Mesendoderm (in vitro differentiated cells): ENCODE measurements at regions not wholly inside any gene's neighbourhood (a gene's known extent, or its start where the extent isn't known, plus 50 kb on each side); places are given as distances from the start of the nearest gene placed in this dataset.

Source experiments
- DNase-seq: peaks from one replicate; pipeline ENCODE4 v3.0.0; 2013
- H2AK5ac ChIP-seq: 2 replicates; pipeline ENCODE4 v1.6.1; 2013; ENCODE audit warnings: low read length, inconsistent platforms
- H2BK120ac ChIP-seq: 2 replicates; pipeline ENCODE4 v1.6.1; 2013; ENCODE audit warnings: low read depth, mild to moderate bottlenecking, low read length, moderate library complexity, mixed read lengths
- H2BK15ac ChIP-seq: replicated peaks from 2 replicates; pipeline ENCODE4 v1.6.1; 2013; ENCODE audit warnings: low read depth, mild to moderate bottlenecking, moderate library complexity
- H2BK5ac ChIP-seq: 2 replicates; pipeline ENCODE4 v1.6.1; 2013; ENCODE audit warnings: low read length, inconsistent platforms
- H3K18ac ChIP-seq: 2 replicates; pipeline ENCODE4 v1.6.1; 2013; ENCODE audit warnings: mild to moderate bottlenecking, low read length, mixed read lengths
- H3K23ac ChIP-seq: one replicate; pipeline ENCODE4 v1.6.1; 2013; ENCODE audit warnings: low read length
- H3K27ac ChIP-seq: 2 replicates; pipeline ENCODE4 v1.5.1; 2013; ENCODE audit warnings: low read depth, mild to moderate bottlenecking, inconsistent platforms, low read length, moderate library complexity
- H3K27me3 ChIP-seq: 2 replicates; pipeline ENCODE4 v1.6.1; 2013; ENCODE audit warnings: low read length, control low read depth, mild to moderate bottlenecking, inconsistent platforms; ENCODE audit not compliant: insufficient read depth, poor library complexity
- H3K36me3 ChIP-seq: 2 replicates; pipeline ENCODE4 v1.6.1; 2013; ENCODE audit warnings: low read length, inconsistent platforms; ENCODE audit not compliant: control insufficient read depth, insufficient read depth
- H3K4ac ChIP-seq: one replicate; pipeline ENCODE4 v1.6.1; 2013; ENCODE audit warnings: low read depth, mild to moderate bottlenecking, low read length, moderate library complexity
- H3K4me1 ChIP-seq: 2 replicates; pipeline ENCODE4 v1.6.1; 2013; ENCODE audit warnings: low read depth, low read length, inconsistent platforms; ENCODE audit not compliant: control insufficient read depth
- H3K4me2 ChIP-seq: 2 replicates; pipeline ENCODE4 v1.6.1; 2013; ENCODE audit warnings: low read length
- H3K4me3 ChIP-seq: 2 replicates; pipeline ENCODE4 v1.5.1; 2013; ENCODE audit warnings: mild to moderate bottlenecking, low read length
- H3K56ac ChIP-seq: one replicate; pipeline ENCODE4 v1.6.1; 2013; ENCODE audit warnings: low read length
- H3K79me1 ChIP-seq: 2 replicates; pipeline ENCODE4 v1.6.1; 2013; ENCODE audit warnings: low read length, inconsistent platforms
- H3K79me2 ChIP-seq: 2 replicates; pipeline ENCODE4 v1.6.1; 2013; ENCODE audit warnings: mild to moderate bottlenecking, low read length; ENCODE audit not compliant: control insufficient read depth, insufficient read depth
- H3K9ac ChIP-seq: 2 replicates; pipeline ENCODE4 v1.6.1; 2013; ENCODE audit warnings: low read length, inconsistent platforms
- H4K5ac ChIP-seq: one replicate; pipeline ENCODE4 v1.6.1; 2013; ENCODE audit warnings: low read length
- H4K8ac ChIP-seq: one replicate; pipeline ENCODE4 v1.6.1; 2013; ENCODE audit warnings: low read depth, mild to moderate bottlenecking, control low read depth, low read length, moderate library complexity
- WGBS: extraction: QIAGEN DNeasy Blood & Tissue Kit; methylation state at CpG from one replicate; pipeline ENCODE4 v1.1.7; 2013; ENCODE audit warnings: low lambda C conversion rate, missing lambda C conversion rate; ENCODE audit not compliant: insufficient coverage; ENCODE audit errors: extremely low coverage; 5-methylcytosine and 5-hydroxymethylcytosine counted together

GRCh38 chr9:10706788-10707187 is 94.0 kb upstream of the PTPRD start:
- Histone ChIP-seq H2AK5ac (no peak overlapping the region), H3K4me1 (no peaks in the 10 kb centered on the region), H2BK15ac (no peak overlapping the region), H3K56ac (no peak overlapping the region), H3K23ac (no peak overlapping the region), H3K79me2 (no peaks in the 10 kb centered on the region), H3K4me2 (no peak overlapping the region), H3K79me1 (no peaks in the 10 kb centered on the region), H3K9ac (no peak overlapping the region), H4K8ac (no peak overlapping the region), H4K5ac (no peak overlapping the region), H3K27ac (no peak overlapping the region), H3K4me3 (no peak overlapping the region), H2BK120ac (no peak overlapping the region), H3K4ac (no peak overlapping the region), H3K18ac (no peak overlapping the region), H3K27me3 (no peaks in the 10 kb centered on the region), H2BK5ac (no peak overlapping the region), H3K36me3 (no peaks in the 10 kb centered on the region)
- WGBS: no CpG with 5 or more reads among the region's 3 CpGs
- DNase-seq: no peak

DNA sequence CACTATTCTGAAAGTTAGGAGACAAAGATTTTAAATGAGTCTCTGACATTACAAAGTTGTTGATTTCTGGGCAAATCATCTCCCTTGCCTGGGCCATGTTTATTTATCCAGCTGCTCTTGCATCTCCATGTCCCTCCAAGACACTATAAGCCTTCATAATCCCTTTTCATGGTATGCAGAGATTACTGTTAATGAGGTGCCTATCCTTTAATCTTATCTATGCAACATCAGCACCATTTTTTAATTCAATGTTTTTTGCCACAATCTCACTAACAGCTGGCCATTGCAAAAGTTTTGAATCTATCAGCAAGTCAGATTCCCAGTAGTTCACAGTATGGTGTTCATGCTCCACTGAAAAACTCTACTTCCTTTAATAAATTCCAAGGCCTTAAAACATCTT is 108.5 kb upstream of the PTPRD start:
- H3K27me3 ChIP-seq: no peaks in the 10 kb centered on the region
- no peak overlapping the region for H2BK15ac ChIP-seq
- H3K79me2 ChIP-seq: no peaks in the 10 kb centered on the region
- no peaks in the 10 kb centered on the region for H3K36me3 ChIP-seq
- no peak overlapping the region for H4K5ac ChIP-seq
- H3K4me3 ChIP-seq: no peak overlapping the region
- H3K79me1 ChIP-seq: no peaks in the 10 kb centered on the region
- no peaks in the 10 kb centered on the region for H3K4me1 ChIP-seq
- H2BK5ac ChIP-seq: no peak overlapping the region
- no peak overlapping the region for H3K56ac ChIP-seq
- no peak overlapping the region for H3K9ac ChIP-seq
- peak; percentile 27 for DNase-seq
- no peak overlapping the region for H3K27ac ChIP-seq
- no peak overlapping the region for H3K4ac ChIP-seq
- no peak overlapping the region for H2BK120ac ChIP-seq
- H3K4me2 ChIP-seq: no peak overlapping the region
- H4K8ac ChIP-seq: no peak overlapping the region
- H3K18ac ChIP-seq: no peak overlapping the region
- no peak overlapping the region for H3K23ac ChIP-seq
- no peak overlapping the region for H2AK5ac ChIP-seq

- H3K9ac ChIP-seq: no peak overlapping the region
- H4K5ac ChIP-seq: no peak overlapping the region
- no peaks in the 10 kb centered on the region for H3K36me3 ChIP-seq
- no peak overlapping the region for H3K23ac ChIP-seq
- H3K27me3 ChIP-seq: no peaks in the 10 kb centered on the region
- H3K56ac ChIP-seq: no peak overlapping the region
- no peak overlapping the region for H2BK15ac ChIP-seq
- H3K79me1 ChIP-seq: no peaks in the 10 kb centered on the region
- H4K8ac ChIP-seq: no peak overlapping the region
- H2BK120ac ChIP-seq: no peak overlapping the region
- no peaks in the 10 kb centered on the region for H3K79me2 ChIP-seq
- no peak overlapping the region for H3K27ac ChIP-seq
- no peak for DNase-seq
- H3K18ac ChIP-seq: no peak overlapping the region
- no peak overlapping the region for H2BK5ac ChIP-seq
- no peak overlapping the region for H3K4ac ChIP-seq
- no peaks in the 10 kb centered on the region for H3K4me1 ChIP-seq
- no peak overlapping the region for H2AK5ac ChIP-seq
- H3K4me2 ChIP-seq: no peak overlapping the region
- H3K4me3 ChIP-seq: no peak overlapping the region
Measured at GRCh38 chr9:10729213-10729612, 116.4 kb upstream of the PTPRD start.

- Histone ChIP-seq H3K79me1 (no peaks in the 10 kb centered on the region), H2BK15ac (no peak overlapping the region), H3K36me3 (no peaks in the 10 kb centered on the region), H3K18ac (no peak overlapping the region), H4K8ac (no peak overlapping the region), H3K4ac (no peak overlapping the region), H3K9ac (no peak overlapping the region), H3K23ac (no peak overlapping the region), H3K27me3 (no peaks in the 10 kb centered on the region), H3K4me2 (no peak overlapping the region), H3K27ac (no peak overlapping the region), H4K5ac (no peak overlapping the region), H2BK5ac (no peak overlapping the region), H3K4me1 (no peaks in the 10 kb centered on the region), H3K56ac (no peak overlapping the region), H2BK120ac (no peak overlapping the region), H3K4me3 (no peak overlapping the region), H2AK5ac (no peak overlapping the region), H3K79me2 (no peaks in the 10 kb centered on the region)
- DNase-seq: no peak
- no CpG with 5 or more reads among the region's 2 CpGs for WGBS
Measured at GRCh38 chr9:10744669-10745068, 131.9 kb upstream of the PTPRD start.

DNA sequence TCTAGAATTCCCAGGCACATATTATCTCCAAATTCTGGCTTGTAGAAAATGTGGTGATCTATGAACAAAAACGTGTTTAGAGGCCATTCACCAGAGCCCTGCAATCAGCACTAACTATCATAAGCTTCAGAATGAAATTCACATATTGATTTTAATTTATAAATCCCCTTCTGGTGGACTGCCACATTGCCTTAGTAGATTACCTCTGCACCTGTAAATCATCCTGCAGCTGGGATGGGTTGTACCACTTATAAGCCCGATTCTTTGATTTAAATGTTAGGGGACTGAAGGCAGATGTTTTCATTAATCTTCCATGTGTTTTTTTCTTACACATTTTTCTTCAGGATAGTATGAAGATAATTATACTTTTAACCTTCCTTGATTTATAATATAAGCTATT is 140.7 kb upstream of the PTPRD start:
- Histone ChIP-seq H4K5ac (no peak overlapping the region), H3K18ac (no peak overlapping the region), H2BK15ac (no peak overlapping the region), H4K8ac (no peak overlapping the region), H3K4me3 (no peak overlapping the region), H3K27ac (no peak overlapping the region), H3K36me3 (no peaks in the 10 kb centered on the region), H3K56ac (no peak overlapping the region), H3K27me3 (no peaks in the 10 kb centered on the region), H2BK5ac (no peak overlapping the region), H2BK120ac (no peak overlapping the region), H3K79me2 (no peaks in the 10 kb centered on the region), H3K9ac (no peak overlapping the region), H3K4me2 (no peak overlapping the region), H3K23ac (no peak overlapping the region), H3K79me1 (no peaks in the 10 kb centered on the region), H3K4me1 (no peaks in the 10 kb centered on the region), H3K4ac (no peak overlapping the region), H2AK5ac (no peak overlapping the region)
- DNase-seq: no peak
- WGBS: no CpG with 5 or more reads among the region's 2 CpGs

GRCh38 chr9:10764481-10764880 is 151.7 kb upstream of the PTPRD start:
- H2BK120ac ChIP-seq: no peak overlapping the region
- no peaks in the 10 kb centered on the region for H3K36me3 ChIP-seq
- no peak for DNase-seq
- no peak overlapping the region for H2BK15ac ChIP-seq
- no peak overlapping the region for H2BK5ac ChIP-seq
- H3K4me3 ChIP-seq: no peak overlapping the region
- H2AK5ac ChIP-seq: no peak overlapping the region
- H3K9ac ChIP-seq: no peak overlapping the region
- no peak overlapping the region for H3K56ac ChIP-seq
- no peak overlapping the region for H3K23ac ChIP-seq
- no peaks in the 10 kb centered on the region for H3K27me3 ChIP-seq
- no peak overlapping the region for H3K18ac ChIP-seq
- no peaks in the 10 kb centered on the region for H3K79me1 ChIP-seq
- no peak overlapping the region for H4K5ac ChIP-seq
- H3K4ac ChIP-seq: no peak overlapping the region
- no peak overlapping the region for H3K27ac ChIP-seq
- no peak overlapping the region for H4K8ac ChIP-seq
- no peaks in the 10 kb centered on the region for H3K4me1 ChIP-seq
- no CpG with 5 or more reads among the region's 3 CpGs for WGBS
- H3K4me2 ChIP-seq: no peak overlapping the region
- no peaks in the 10 kb centered on the region for H3K79me2 ChIP-seq
